Pons (tissue), 1 donor: ENCODE measurements at regions not wholly inside any gene's neighbourhood (a gene's known extent, or its start where the extent isn't known, plus 50 kb on each side); places are given as distances from the start of the nearest gene placed in this dataset.

Experiments
- DNase-seq: peaks from one replicate; pipeline ENCODE4 v3.0.0-alpha.2; 2016; ENCODE audit warnings: low spot score

DNA sequence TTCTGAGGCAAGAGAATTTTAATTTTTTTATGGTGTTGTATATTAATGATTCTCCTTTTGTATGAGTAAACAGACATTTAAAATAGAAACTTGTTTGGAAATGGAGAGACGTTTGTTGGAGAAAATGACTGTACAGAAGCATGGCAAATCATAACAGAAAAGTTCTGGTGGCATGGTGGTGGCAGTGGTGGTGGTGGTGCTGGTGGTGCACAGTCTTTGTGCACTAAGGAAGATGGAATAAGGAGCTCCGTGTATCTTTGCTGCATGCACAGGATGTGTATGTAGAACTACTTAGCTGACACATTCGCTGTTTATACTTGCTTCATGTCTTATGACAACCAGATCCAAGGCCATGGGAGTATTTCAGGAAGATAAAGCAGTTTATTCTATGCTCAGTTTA lies 294.9 kb downstream of the UTRN start:
- no peak for DNase-seq

DNA sequence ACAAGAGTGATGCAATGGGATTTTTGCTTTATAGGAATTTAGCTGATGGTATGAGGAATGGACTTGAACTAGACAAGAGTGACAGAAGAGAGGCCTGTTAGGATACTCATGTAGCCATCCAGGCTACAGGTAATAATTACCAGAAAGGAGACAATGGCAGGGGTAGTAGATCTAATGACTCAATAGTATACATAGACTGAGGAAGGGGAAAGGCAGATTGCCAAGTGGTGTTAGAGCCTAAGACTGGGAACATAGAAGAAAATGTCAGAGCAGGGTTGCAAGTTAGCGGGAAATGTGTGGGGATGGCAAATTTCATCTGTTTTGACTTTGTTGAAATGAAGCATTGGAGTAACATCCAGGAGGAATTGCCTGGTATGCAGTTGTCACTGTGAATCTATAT lies 295.6 kb downstream of the UTRN start:
- DNase-seq = no peak

DNA sequence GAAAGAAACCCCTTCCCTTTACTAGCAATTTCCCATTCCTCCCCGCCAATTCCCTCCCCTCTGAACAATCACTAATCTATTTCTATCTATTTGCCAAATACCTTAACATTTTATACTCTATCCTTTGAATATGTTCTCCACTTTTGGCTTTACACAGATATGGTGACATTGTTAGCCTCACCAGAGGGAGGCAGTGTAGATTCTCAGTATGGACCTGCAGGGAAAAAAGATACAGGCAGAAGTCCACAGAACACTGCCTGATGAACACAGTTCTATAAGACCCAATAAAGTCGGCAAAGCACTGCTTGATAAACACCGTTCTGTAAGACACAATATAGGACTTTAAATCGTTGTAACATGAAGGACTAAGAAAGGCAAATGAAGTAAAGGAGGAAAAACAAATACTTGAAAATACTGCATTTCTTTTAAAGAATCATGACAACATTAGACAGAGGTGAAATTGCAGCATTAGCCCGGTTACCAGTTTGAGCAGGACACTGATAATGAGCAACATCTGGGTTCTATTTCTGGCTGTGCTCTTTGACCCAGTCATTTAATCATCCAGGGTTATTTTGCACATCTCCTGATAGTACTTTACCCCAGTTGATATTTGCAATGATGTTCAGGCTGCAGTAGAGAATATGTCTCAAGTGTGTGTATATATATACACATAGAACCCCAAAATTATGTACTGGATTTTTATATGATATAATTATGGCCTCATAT lies 296.8 kb downstream of the UTRN start:
- DNase-seq = peak; percentile 49

DNA sequence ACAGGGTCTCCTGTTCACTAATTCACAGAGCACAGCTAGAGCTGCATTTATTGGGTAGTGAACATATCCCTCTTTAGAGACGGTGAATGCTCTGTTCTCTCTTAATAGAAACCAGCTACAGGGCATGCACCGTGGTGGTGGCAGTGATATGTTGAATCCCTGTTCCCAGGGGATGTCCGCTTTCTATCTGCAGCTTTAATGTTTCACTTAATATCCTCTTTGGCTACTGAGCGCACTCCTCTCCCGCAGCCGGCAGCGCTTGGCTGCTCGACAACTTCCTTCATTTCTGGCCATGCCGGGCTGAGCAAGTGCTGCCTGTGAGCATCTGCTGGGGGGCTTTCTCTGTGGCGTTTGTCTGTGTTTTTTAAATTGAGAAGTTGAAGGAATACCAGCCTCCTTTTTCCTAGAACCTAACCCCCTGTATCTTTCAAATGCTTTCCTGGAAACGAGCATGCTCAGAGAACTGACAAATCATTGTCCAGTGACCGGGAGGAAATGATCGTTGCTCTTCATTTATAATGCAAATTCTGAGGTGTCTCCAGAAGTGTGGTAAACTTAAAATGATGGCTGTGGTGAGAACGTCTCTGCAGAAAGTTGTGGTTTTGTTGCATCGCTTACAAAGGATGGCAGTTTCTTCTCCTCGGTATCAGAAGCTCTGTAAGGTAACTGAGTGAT lies 297.9 kb downstream of the UTRN start:
- DNase-seq = peak; percentile 32

DNA sequence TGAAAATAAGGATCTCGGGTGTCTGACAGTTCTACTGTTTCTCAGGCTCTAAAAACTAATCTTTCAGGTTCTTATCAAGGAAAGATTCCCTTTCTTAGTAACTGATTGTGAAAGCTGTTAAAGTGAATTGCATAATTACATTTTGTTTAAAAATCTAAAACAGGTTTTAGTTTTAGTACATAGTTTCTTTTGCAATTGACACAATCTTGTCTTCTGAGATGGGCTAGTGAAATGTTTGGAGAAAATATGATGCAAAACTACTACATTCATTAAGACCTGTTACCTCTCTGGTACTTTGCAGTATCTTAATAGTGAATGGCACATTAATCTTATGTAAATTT lies 298.4 kb downstream of the UTRN start:
- DNase-seq = no peak

DNA sequence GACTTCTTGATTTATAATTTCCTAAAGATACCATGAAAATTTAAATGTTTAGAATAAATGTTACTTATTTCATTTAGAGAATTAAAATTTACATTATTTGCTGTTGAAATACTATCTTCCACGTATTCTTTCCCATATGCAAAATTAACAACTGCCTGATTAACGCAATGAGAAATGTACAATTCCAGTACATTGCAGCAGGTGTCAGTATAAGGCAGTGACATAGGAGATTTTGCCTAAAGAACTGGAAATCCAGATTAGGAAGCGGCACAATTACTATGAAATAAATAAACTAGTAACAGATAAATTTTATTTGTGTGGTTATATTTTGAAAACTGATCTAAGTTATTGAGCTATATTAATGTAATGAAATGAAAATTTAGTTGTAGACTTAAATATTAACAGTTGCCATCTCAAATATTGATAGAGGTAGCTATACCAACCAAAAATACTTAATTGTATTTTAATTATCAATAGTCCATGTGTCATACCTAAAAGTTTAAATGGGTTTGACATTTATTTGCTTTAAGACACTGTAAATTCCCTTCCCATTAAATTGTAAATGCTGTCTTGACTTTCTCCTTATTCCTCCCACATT lies 300.2 kb downstream of the UTRN start:
- DNase-seq = peak; percentile 73

DNA sequence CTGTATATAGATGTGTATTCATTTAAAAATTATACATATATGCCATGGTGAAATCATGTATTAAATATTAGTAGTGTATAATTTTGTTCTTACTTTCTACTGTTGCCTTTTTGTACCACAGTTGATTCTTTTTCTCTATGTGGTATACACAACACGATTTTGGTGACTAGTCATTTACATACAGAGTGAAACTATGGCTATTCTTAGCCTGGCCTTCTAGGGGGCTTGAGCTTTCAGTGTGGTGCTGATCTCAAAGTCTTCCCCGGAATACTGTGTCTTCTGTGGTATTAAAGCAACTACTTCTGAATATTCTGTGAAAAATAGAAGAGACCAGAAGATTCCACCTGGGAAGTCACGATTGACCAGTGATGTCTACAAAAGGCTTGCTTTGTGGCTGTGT lies 301.9 kb downstream of the UTRN start:
- no peak for DNase-seq

DNA sequence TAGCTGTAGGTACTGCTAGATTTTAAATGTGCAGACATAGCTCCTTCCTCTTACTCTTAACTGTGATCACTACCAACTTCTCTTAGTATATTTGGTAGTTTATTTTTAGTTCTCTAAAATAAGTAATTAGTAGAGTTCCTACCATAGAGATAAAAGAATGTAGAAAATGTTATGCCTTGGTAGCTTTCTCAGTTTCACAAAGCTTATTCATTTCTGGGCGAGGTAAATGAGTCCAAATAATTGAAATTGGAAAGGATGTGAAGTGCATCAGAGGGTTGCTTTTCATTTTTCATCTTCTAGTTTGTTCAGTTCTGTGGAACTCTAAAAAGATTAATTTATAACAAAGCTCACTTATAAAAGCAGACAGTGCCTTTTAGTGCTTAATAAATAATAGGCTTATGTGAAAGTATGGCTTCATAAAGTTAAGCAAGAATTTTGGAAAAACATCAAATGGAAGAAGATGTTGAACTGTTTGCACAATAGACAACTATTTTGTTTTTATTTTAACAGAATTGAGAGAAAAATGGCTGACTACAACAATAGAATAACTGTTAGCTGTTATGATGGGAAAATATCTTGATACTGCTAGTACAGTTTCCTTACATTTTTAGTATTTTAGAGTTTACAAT lies 303.7 kb downstream of the UTRN start:
- no peak for DNase-seq

DNA sequence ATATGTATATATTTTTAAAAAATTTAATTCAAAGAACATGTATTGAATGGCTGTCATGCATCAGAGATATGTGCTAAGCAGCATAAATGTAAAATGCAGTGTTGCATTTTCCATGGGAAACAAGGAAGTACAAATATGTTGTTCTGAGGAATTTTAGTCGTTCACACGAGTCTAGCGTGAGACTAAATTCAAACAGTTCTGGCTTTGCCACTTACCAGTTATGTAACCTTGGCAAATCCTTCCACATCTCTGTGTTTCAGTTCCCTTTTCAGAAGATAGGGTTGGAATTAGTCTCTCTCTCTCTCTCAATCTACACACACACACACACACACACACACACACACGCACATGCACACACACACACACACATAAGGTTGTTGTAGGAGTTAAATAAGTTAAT lies 305.4 kb downstream of the UTRN start:
- DNase-seq = peak; percentile 62

DNA sequence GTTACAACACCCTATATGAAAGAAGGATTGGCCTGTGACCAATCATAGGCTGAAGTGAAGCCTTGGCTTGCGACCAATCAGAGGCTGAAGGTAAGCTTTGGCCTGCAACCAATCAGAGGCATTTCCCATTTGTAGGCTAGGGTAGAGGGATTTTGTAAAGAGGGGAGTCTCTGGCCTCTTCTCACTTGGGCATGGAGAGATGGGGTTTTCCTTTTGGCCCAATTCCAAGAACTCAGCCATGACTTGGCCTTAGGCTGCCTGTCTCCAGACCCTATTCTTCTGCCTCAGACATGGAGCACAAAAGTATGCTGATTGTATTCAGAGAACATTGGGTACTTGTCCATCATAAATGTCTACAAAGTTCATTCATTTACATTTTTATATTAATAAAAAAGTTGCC lies 308.3 kb downstream of the UTRN start:
- no peak for DNase-seq

DNA sequence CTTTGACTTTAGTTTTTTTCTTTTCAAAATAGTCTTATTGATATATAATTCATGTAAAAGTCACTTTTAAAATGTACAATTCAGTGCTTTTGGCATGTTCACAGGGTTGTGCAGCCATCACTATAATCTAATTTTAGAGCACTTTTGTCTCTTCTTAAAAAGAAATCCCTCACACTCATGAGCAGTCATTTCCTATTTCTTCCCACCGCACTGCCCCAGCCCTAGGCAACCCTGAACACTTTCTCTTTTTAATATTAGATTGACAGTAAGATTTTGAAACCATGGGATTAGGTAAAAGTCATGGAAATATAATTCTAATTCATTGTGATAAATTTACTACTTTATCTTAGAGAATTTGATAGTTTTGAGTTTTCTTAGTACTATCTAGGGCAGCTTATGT lies 309.4 kb downstream of the UTRN start:
- DNase-seq = no peak

DNA sequence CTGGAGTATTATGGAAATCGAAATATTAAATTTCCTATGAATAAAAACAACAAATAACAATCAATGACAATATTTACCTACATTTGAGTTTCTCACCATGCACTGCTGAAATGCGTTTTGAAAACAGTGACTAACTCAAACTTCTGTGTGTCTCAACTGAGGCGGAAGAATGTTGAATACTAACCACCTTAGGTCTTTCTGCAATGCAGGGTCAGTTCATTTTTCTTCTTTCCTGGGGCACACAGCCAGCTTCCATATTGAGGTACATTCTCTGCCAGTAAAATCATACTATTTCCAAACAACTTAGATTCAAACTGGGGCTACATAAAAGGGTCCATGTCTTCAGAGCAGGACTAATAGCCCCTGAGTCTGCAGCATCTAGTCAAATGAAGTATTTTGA lies 310.1 kb downstream of the UTRN start:
- no peak for DNase-seq

DNA sequence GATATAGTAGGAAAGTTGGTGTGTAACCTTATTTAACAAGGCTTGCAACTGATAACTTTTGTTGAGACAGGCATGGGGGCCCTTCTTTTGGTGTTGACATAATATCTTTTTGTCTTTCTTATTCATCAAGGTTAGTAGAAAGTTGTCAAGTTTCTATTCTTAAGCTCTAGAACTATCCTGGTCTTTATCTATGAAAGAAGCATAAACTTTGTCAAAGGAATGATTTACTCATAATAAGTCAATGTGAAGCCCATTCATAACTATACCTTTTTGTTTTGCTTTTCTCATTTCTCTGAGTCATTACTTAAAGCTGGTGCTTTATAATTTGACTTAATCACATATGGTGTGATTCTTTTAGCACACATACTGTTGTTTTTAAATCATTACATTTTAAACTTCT lies 312.4 kb downstream of the UTRN start:
- DNase-seq = no peak

DNA sequence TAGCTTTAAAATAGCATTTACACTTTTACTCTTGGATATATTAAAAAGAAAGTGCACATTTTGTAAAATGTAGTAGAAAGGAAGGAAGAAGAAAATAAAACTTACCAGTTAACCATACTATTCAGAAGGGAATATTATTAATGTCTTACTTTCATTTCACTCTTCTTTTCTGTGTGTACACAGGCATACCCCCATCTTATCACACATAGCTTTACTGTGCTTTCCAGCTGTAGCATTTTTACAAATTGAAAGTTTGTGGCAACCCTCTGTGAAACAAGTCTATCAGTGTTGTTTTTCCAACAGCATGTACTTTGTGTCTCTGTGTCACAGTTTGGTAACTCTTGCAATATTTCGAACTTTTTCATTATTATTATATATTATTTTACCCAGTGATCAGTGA lies 314.5 kb downstream of the UTRN start:
- DNase-seq = no peak

DNA sequence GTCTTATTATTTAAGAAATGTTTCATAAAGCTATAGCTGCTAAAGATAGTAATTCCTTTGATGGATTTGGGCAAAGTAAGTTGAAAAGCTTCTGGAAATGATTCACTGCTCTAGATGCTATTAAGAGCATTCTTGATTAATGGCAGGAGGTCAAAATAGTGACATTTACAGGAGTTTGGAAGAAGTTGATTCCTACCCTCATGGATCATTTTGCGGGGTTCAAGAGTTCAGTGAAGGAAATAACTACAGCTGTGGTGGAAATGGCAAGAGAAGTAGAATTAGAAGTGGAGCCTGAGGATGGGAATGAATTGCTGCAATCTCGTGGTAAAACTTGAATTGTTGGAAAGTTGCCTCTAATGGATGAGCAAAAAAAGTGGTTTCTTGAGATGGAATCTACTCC lies 316.1 kb downstream of the UTRN start:
- DNase-seq = no peak

DNA sequence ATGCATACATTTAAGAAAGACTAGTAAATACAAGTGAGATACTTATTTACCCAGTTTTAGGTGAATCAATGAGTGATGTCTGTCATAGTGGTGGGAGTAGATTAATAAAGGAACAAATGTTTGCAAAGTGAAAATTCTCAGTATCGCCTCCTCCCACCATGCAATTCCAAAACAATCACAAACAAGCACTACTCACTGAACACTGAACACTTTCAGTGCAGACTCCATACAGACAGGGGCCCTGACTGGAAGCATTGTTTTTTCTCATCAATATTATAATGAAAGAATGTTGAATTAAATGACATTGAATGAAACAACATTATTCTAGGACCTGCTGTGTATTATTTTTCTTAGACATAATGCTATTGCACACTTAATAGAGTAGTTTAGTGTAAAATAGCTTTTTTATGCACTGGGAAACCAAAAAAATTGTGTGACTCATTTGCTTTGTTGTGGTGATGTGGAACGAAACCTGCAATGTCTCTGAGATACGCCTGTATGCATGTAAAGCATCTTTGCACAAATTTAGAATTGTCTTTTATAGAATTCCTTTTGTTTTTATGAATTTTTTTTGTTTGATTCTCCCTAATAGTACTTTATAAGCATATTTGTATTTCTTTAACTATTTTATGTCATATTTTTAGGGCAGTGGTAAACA lies 317.5 kb downstream of the UTRN start:
- DNase-seq = no peak

DNA sequence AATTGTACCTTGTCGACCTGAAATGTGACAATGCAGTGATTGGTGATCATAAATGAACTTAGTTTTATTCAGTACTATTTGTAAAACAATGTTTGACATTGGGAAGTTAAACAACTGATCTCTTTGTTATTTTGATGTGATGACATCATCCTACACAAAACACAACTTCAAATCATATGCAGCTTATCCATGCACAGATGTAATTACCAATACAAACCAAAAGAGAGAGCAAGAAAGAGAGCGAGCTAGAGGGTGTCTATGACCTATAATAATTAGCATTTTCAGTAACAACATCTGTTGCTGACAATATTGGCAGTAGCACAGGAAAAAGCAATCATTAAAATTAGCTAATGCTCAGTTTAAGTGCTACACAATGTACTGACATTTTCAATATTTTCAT lies 320.9 kb downstream of the UTRN start:
- DNase-seq = no peak

DNA sequence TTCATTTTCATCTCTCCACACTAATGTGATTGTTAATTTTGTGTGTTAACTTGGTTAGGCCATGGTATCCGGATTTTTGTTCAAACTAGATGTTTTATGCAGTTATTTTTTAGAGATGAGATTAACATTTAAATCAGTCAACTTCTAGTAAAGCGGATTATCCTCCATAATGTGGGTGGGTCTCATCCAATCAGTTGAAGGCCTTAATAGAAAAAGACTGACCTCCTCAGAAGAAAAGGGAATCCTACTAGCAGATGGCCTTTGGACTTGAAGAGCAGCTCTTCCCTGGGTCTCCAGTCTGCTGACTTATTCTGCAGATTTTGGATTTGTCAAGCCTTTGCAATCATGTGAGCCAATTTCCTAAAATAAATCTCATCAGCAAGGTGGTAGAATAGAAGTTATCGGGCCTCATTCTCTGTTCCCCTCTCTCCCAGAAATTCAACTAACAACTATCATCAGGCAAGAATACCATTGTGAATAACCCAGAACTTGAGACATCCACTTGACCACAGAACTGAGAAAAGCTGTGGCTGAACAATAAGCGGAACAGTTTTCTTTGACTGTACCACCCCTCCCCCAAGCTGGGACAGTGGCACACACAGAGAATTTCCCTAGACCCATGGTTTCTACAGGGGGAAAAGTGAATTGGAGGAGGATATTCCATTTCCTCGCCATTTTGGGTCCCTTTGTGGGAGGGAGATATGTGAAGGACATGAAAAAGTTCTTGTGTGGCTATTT lies 323.0 kb downstream of the UTRN start:
- no peak for DNase-seq

DNA sequence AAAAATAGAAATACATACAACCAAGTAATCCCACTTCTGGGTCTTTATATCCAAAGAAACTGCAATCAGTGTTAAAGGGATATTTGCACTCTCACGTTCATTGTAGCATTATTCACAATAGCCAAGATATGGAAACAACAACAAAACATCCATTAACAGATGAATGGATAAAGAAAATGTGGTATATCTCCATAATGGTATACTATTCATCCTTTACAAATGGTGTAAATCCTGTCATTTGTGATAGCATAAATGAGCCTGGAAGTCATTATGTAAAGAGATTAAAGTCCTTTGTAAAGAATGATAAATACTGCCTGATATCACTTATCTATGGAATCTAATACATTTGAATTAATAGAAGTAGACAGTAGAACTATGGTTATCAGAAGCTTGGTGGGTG lies 327.7 kb downstream of the UTRN start:
- no peak for DNase-seq

DNA sequence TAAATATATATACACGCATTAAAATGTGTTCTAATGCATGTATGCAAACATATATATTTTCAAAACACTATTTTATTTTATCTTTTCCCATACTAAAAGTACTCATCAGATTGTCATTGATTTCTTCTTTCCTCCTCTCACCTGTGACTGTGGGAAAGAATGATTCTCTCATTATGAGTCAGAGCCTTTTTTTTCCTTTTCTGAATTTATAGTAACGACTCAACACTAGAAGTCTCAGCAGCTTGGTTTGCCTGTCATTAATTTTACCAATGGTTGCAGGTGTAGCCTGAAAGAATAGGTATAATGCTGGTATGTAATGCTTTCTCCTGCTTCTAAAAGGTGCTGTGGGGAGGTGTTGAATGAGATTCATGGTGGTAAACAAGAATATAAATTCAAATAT lies 328.7 kb downstream of the UTRN start:
- DNase-seq = no peak

DNA sequence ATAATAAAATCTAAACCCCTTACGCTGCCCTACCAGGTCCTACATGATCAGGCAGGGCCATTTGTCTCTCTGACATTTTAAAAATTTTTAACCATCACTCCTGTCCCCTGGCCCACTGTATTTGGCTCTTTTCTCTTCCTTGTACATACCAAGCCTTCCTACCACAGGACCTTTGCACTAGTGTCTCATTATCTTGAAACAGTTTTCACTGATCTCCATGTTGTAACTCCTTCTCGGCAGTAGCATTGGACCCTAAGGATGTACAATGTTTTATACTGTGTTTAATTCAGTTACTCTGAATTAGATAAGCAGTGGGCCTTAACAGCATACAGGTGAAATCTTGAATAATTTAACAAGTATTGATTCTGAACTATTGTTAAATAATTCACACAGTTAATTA lies 330.7 kb downstream of the UTRN start:
- no peak for DNase-seq

DNA sequence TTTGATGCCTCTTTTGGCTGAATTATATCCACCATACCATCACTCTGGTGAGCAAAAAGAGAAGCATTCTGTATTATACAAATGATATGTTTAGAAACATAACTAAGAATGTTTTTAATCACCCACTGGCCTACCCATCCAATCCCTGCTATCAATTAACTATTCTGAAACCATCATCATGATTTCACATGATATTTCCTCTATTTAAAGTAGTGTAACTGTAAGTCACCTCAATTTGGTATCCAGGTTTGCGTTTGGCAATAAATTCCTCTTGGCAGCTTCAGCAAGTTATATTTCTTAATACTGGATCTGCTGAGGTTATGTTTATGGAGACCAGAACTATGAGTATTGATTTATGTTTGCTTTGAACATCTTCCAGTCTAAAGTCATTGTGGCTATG lies 332.1 kb downstream of the UTRN start:
- DNase-seq = no peak
